OCI-LY3 (cell line): ENCODE measurements at regions not wholly inside any gene's neighbourhood (a gene's known extent, or its start where the extent isn't known, plus 50 kb on each side); places are given as distances from the start of the nearest gene placed in this dataset.

Source experiments
- H2AFZ ChIP-seq: fragments of 200-600, 300-600 bp; shearing (Covaris generic); 2 replicates; pipeline ENCODE4 v1.6.0; 2014; ENCODE audit warnings: antibody characterized with exemption, low read depth, low read length
- H3K27ac ChIP-seq: fragments of 200-600, 300-600 bp; sonication (generic); 2 replicates; pipeline ENCODE4 v1.5.1; 2014; ENCODE audit warnings: mild to moderate bottlenecking, low read length, moderate library complexity, mixed read lengths
- H3K27me3 ChIP-seq: fragments of 200-600, 300-600 bp; sonication (generic); 2 replicates; pipeline ENCODE4 v1.6.1; 2014; ENCODE audit warnings: low read depth, low read length, mixed read lengths
- H3K36me3 ChIP-seq: fragments of 200-600, 300-600 bp; sonication (generic); replicated peaks from 2 replicates; pipeline ENCODE3; 2014; ENCODE audit warnings: low read depth, low read length, mixed read lengths
- H3K4me1 ChIP-seq: fragments of 300-600, 200-600 bp; sonication (generic); 2 replicates; pipeline ENCODE4 v1.6.1; 2014; ENCODE audit warnings: low read length, mixed read lengths
- H3K4me2 ChIP-seq: fragments of 200-600, 300-600 bp; sonication (generic); 2 replicates; pipeline ENCODE4 v1.6.1; 2014; ENCODE audit warnings: low read length, mixed read lengths
- H3K4me3 ChIP-seq: fragments of 300-600, 200-600 bp; sonication (generic); 2 replicates; pipeline ENCODE4 v1.5.1; 2014; ENCODE audit warnings: antibody characterized with exemption, mild to moderate bottlenecking, low read length, moderate library complexity
- H3K79me2 ChIP-seq: fragments of 300-600, 200-600 bp; shearing (Covaris generic); 2 replicates; pipeline ENCODE4 v1.6.1; 2014; ENCODE audit warnings: mild to moderate bottlenecking, low read length, mixed read lengths
- H3K9ac ChIP-seq: fragments of 300-600, 200-600 bp; shearing (Covaris generic); 2 replicates; pipeline ENCODE4 v1.6.0; 2014; ENCODE audit warnings: mild to moderate bottlenecking, low read length, moderate library complexity
- H3K9me3 ChIP-seq: fragments of 200-600, 300-600 bp; shearing (Covaris generic); 2 replicates; pipeline ENCODE4 v1.6.1; 2014; ENCODE audit warnings: low read length, mixed read lengths; ENCODE audit not compliant: insufficient read depth
- H4K20me1 ChIP-seq: fragments of 200-600, 300-600 bp; sonication (generic); 2 replicates; pipeline ENCODE4 v1.6.1; 2016; ENCODE audit warnings: low read length, mixed read lengths; ENCODE audit not compliant: insufficient read depth
- EZH2phosphoT487 ChIP-seq: fragments of 200-600 bp; shearing (Covaris generic); IDR thresholded peaks from 2 replicates; pipeline ENCODE4 v1.6.1; 2018; ENCODE audit warnings: antibody characterized with exemption, mixed run types, low read depth
- TF ChIP-seq, protein P1 (sequence below): fragments of 200-600, 300-600 bp; sonication (generic); IDR thresholded peaks from 2 replicates; pipeline ENCODE4 v1.5.1; 2014; ENCODE audit warnings: antibody characterized with exemption, low read length, low read depth

DNA sequence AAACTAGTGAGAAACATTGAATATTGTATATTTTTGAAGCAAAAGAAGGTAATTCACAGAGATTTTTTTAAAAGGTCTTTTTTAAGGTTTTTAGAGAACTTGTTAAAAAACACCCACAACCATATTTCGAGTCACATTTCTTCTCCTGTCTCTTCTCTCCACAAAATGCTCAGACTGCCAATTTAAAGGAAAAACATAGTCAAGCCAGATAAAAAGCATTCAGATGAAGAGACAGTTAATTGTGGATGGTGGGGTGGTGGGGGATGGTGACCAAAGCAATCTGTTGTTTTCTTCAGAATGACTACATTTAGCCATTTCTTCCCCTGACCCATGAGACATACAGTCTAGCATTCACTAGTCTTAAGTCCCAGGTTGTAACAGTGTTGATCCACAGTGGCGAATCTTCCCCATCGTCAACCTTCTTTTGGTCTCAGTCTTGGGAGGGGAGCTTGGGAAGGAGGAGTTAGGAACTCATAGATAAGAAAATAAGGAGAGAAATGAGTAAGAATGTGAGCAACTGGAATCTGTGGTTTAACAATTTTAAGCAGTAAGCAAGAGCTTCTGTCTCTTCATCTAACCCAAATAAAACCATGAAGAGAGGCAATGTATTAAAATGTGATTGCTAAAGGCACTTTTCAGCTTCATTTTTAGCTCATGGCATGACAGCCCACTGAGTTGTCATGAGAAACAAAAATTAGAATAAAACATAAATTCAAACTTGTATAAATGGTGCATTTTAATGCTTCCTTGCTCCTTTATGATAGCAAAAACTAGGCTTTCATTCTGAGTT, 413.7 kb upstream of the FSHR start:
- no peaks in the 10 kb centered on the region for H3K36me3 ChIP-seq
- H3K27me3 ChIP-seq: no peaks in the 10 kb centered on the region
- no peak overlapping the region for H2AFZ ChIP-seq
- no peak overlapping the region for H3K4me3 ChIP-seq
- TF ChIP-seq, protein P1, sequence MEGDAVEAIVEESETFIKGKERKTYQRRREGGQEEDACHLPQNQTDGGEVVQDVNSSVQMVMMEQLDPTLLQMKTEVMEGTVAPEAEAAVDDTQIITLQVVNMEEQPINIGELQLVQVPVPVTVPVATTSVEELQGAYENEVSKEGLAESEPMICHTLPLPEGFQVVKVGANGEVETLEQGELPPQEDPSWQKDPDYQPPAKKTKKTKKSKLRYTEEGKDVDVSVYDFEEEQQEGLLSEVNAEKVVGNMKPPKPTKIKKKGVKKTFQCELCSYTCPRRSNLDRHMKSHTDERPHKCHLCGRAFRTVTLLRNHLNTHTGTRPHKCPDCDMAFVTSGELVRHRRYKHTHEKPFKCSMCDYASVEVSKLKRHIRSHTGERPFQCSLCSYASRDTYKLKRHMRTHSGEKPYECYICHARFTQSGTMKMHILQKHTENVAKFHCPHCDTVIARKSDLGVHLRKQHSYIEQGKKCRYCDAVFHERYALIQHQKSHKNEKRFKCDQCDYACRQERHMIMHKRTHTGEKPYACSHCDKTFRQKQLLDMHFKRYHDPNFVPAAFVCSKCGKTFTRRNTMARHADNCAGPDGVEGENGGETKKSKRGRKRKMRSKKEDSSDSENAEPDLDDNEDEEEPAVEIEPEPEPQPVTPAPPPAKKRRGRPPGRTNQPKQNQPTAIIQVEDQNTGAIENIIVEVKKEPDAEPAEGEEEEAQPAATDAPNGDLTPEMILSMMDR: no peak
- TF ChIP-seq EZH2phosphoT487: no peak
- H3K79me2 ChIP-seq: no peaks in the 10 kb centered on the region
- H3K4me2 ChIP-seq: no peak overlapping the region
- no peaks in the 10 kb centered on the region for H4K20me1 ChIP-seq
- H3K9ac ChIP-seq: no peak overlapping the region
- H3K9me3 ChIP-seq: no peaks in the 10 kb centered on the region
- H3K27ac ChIP-seq: no peak overlapping the region
- no peaks in the 10 kb centered on the region for H3K4me1 ChIP-seq

DNA sequence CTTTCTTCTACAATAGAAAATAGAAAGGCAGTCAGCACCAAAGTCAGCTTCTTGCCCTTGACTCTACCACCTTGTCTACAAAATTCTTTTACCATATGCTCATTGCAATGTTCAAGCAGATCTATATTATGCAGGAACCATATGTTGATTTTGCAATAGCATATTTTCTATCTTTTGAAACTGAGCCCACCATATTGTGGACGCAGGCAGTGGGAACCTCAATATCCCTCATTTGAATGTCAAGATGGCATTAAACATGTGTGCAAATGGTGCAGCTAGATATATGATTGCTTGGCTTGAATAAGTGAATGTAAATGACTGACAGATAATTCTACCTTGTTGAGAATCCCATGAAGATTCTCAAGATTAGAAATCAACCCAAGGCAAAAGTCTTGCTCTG, 412.7 kb upstream of the FSHR start:
- Histone ChIP-seq H3K36me3 (no peaks in the 10 kb centered on the region), H3K27me3 (no peaks in the 10 kb centered on the region), H3K27ac (no peak overlapping the region), H4K20me1 (no peaks in the 10 kb centered on the region), H3K4me2 (no peak overlapping the region), H2AFZ (no peak overlapping the region), H3K9ac (no peak overlapping the region), H3K4me3 (no peak overlapping the region), H3K4me1 (no peaks in the 10 kb centered on the region), H3K9me3 (no peaks in the 10 kb centered on the region), H3K79me2 (no peaks in the 10 kb centered on the region)
- no peak for TF ChIP-seq EZH2phosphoT487
- TF ChIP-seq, protein P1: no peak

DNA sequence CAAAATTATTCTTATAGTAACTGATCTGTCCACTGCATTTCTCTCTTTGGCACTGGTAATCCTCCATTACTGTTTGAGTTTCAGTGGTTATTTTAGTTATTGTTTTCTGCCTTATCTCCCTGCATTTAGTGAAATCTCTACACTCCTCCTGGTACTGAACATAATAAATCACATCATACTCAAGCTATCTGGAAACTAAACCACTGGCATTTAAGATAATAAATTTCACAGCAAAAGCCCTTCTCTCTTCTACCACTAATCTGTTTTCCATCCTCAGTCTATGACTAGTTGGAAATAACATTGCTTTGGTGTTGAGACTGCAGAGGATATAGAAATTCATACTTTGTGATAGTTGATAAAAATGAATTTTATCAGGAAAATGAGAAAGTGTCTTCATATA, 399.3 kb upstream of the FSHR start:
- H4K20me1 ChIP-seq: no peaks in the 10 kb centered on the region
- no peak overlapping the region for H2AFZ ChIP-seq
- H3K9me3 ChIP-seq: 0 out of 2 replicates have a peak, but pooled peaks cover 4% of the 10 kb centered on the region
- TF ChIP-seq, protein P1: no peak
- TF ChIP-seq EZH2phosphoT487: no peak
- no peak overlapping the region for H3K4me2 ChIP-seq
- H3K4me3 ChIP-seq: no peak overlapping the region
- no peaks in the 10 kb centered on the region for H3K4me1 ChIP-seq
- no peaks in the 10 kb centered on the region for H3K79me2 ChIP-seq
- no peaks in the 10 kb centered on the region for H3K36me3 ChIP-seq
- H3K27me3 ChIP-seq: no peaks in the 10 kb centered on the region
- H3K9ac ChIP-seq: no peak overlapping the region
- H3K27ac ChIP-seq: no peak overlapping the region

DNA sequence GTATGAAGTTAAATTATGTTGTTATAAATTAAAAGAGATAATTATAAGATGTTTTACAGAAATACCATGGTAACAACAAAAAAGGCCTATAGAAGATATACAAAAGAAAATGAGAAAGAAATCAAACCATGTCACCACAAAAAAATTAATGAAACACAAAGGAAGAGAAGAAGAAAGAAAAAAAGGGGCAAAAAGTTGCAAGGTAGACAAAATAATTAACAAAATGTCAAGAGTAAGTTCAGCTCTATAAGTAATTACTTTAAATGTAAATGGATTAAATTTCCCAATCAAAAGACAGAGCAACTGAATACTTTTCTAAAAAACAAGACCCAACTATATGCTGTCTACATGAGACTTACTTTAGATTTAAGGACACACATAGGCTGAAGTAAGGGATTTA, 378.4 kb upstream of the FSHR start:
- Histone ChIP-seq H3K4me1 (no peaks in the 10 kb centered on the region), H3K4me3 (no peak overlapping the region), H3K36me3 (no peaks in the 10 kb centered on the region), H3K9ac (no peak overlapping the region), H2AFZ (no peak overlapping the region), H3K79me2 (no peaks in the 10 kb centered on the region), H3K27me3 (no peaks in the 10 kb centered on the region), H3K27ac (no peak overlapping the region), H4K20me1 (no peaks in the 10 kb centered on the region), H3K4me2 (no peak overlapping the region), H3K9me3 (no peaks in the 10 kb centered on the region)
- no peak for TF ChIP-seq EZH2phosphoT487
- TF ChIP-seq, protein P1: no peak
